ENCODE measurements at regions not wholly inside any gene's neighbourhood (a gene's known extent, or its start where the extent isn't known, plus 50 kb on each side); places are given as distances from the start of the nearest gene placed in this dataset.
"Not testable (repeated sequence)": the region's sequence is repeated elsewhere in the genome, so short reads cannot be mapped to it uniquely, and the experiment has no call there.

DNA sequence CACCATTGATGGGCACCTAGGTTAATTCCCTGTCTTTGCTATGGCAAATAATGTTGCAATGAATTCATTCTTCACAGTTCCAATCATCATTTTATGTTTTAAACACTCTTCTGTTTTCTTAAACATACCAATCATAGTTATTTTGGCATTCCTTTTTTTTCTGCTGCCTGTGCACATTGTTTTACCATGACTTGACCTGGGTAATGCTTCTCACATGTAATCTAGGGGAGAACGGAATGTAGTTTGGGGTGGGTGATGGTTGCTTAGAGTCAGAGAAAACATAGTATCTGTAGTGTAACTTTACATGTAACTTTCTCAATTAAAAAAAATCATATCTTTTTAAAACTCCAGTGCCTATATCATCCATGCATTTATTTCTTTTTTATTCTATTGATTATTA, 1945.3 kb upstream of the RAG2 start:
- no peak for DNase-seq

DNA sequence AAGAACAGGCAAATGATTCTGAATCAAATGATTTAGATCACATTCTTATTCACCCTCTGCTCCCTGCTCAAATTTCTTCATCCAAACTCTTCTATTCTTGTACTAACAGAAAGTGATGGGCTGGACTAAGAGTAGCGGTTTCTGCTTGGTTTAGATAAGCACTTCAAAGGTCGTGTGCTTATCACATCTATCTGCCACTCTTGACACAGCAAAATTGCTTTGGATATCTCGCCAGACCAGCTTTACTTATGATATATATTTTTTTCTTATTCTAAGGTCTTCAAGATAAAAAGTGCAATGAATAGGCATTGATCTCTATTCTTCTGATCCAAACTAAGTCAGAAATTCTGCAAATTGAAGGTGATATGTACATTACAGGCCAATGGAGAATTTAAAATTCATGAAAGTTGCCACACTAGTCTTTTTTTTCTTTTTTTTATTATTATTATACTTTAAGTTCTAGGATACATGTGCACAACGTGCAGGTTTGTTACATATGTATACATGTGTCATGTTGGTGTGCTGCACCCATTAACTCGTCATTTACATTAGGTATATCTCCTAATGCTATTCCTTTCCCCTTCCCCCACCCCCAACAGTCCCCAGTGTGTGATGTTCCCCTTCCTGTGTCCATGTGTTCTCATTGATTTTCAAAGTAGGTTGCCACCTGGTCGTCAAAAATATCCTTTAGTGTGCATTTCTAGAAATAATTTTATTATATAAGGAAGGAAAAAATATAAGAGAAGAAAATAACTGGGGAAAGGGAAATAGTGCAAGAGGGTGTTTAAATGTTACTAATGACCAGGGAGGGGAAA, 1941.0 kb upstream of the RAG2 start:
- DNase-seq, result no peak

DNA sequence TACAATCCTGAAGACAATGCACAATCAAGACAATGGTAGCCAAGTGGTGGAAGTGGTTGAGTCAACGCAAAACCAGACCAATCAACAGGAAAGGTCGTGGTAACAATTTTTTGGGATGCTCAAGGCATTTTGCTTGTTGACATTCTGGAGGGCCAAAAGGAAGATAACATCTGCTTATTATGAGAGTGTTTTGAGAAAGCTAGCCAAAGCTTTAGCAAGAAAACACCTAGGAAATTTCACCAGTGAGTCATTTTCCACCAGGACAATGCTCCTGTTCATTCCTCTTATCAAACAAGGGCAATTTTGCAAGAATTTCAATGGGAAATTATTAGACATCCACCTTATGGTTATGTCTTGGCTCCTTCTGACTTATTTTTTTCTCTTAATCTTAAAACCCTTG, 1932.2 kb upstream of the RAG2 start:
- DNase-seq, result no peak

DNA sequence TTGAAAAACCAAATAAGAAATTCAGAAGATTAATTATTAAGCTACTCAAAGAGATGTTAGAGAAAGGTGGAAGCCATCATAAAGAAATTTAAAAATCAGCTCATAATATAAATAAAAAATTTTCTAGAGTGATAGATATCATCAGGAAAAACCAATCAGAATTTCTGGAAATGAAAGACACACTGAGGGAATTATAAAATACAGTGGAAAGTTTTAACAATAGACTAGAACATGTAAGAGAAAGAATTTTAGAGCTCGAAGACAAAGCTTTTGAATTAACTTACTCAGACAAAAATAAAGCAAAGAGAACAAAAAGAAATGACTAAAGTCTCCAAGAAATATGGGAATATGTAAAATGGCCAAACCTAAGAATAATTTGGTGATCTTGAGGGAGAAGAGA, 1926.9 kb upstream of the RAG2 start:
- DNase-seq, result no peak

DNA sequence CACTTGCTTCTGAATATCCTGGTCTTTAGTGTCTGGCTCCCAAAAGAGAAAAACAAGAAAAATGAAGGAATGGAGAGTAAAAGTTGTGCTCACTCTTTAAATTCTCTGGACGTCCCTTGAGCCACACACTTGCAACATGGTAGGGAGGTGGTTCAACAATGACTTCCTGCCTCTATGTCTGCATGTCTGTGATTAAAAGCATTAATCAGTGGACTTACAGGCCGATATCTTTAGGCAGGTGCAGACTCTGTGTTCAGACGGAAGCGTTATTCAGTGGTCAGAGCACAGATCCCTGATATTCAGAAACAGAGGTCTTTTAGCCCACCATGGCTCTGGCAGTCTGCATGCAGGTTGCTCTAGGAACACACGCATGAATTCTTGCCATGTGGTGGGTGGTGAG, 1920.0 kb upstream of the RAG2 start:
- DNase-seq, result no peak

DNA sequence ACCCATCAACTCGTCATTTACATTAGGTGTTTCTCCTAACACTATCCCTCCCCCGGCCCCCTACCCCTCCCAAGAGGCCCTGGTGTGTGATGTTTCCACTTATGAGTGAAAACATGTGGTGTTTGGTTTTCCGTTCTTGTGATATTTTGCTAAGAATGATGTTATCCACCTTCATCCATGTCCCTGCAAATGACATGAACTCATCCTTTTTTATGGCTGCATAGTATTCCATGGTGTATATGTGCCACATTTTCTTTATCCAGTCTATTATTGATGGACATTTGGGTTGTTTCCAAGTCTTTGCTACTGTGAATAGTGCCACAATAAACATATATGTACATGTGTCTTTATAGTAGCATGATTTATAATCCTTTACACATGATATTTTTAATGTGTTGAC, 1914.8 kb upstream of the RAG2 start:
- not testable (repeated sequence) for DNase-seq

DNA sequence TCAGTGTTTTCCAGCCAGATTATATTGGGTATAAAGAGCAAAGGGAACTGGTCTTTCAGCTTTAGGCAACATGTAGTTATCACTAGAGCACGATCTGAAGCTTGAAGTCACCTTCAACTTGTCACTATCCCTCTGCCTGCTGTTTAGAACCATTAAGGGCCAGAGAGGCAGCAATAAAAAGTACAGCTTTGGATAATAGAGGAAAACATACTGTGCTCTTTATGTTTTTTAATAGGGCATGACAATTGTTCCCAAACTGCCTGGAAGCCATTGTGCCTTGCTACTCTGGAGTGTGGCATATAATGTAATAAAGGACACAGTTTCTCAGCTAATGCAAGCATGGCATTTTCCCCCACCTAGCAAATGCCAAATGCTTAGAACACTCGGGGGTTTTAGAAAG, 1912.0 kb upstream of the RAG2 start:
- no peak for DNase-seq

DNA sequence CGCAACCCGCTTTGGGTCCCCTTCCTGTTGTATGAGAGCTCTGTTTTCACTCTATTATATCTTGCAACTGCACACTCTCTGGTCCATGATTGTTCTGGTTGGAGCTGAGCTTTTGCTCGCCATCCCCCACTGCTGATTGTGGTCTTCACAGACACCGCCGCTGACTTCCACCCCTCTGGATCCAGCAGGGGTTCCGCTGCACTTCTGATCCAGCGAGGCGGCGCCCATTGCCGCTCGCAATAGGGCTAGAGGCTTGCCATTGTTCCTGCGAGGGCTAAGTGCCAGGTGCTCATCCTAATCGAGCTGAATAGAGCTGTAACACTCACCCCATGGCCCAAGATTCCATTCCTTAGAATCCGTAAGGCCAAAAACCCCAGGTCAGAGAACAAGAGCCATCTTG, 1905.8 kb upstream of the RAG2 start:
- DNase-seq, result no peak

DNA sequence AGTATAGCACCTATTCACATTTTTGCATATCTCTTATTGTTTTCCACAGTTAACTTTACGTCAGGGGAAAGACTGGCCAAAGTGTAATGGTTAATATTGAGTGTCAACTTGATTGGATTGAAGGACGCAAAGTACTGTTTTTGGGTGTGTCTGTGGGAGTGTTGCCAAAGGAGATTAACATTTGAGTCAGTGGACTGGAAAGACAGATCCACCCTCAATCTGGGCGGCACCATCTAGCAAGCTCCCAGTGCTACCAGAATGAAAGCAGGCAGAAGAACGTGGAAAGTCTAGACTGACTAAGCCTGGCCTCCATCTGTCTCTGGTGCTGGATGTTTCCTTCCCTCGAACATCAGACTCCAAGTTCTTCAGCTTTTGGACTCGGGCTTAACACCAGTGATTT, 1900.7 kb upstream of the RAG2 start:
- DNase-seq, result no peak

DNA sequence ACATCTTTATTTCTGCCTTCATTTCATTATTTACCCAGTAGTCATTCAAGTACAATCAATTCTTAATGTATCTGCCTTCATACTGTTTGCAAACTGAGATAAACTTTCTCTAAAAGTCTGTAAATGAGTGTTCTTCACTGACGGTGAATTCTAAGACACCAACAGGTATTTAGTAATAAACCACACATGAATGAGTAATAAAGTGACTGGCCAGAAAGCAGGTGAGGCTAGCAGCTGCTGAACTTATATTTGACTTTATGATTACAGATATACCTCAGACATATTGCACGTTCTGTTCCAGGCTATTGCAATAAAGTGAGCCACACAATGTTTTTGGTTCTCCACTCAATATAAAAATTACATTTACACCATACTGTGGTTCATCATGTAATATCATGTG, 1894.0 kb upstream of the RAG2 start:
- DNase-seq, result no peak

DNA sequence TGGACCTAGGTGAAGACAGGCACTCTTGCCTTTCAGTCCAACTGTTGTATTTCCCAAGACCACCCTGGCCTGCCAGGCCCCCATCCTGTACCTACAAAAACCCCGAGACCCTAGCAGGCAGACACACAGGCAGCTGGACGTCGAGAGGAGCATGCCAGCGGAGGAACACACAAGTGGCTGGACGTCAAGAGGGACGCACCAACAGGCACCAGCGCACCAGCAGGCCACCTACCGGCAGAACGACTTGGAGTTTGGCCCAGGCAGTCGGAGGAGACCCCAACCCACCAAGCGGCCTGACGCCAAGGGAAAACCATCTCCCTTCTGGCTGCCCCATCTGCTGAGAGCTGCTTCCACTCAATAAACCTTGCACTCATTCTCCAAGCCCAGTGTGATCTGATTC, 1883.4 kb upstream of the RAG2 start:
- no peak for DNase-seq

DNA sequence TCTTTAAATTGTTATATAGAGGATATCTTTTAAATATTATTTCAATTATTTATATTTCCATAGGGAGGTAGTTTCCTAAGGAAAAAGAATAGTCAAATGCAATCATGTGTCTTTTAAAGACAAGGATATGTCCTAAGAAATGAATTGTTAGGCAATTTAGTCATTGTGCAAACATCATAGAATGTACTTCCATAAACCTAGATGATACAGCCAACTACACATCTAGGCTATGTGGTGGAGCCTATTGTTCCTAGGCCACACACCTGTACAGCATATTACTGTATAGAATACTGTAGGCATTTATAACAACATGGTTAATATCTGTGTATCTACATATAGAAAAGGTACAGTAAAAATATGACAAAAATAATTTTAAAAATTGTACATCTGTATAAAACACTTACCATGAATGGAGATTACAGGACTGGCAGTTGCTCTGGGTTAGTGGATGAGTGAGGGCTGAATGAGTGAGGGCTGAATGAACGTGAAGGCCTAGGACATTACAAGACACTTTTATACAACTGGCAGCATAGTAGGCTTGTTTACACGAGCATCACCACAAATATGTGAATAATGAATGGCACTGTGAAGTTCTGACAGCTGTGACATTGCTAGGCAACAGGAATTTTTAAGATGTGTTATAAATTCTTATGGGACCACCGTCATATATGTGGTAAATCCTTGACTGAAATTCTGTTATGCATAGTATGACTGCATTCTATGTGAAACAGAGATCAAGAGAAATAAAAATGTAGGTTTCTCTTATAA, 1879.0 kb upstream of the RAG2 start:
- DNase-seq, result no peak

DNA sequence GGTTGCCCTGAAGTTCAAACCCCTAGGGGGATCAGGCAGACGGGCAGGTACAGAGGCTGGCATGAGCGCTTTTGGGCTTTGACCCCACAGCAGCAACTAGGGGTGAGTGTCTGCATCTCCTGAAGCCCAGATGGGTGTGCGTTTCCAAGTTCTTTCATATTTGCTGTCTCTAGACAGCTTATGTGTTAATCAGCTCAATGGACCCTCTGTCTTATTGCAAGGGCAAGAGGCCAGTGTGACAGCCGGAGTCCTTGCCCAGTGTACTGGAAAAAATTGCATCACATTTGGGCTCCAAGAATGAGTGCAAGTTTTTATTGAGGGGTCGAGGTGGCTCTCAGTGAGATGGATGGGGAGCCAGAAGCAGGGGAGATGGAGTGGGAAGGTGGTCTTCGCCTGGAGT, 1863.7 kb upstream of the RAG2 start:
- no peak for DNase-seq

DNA sequence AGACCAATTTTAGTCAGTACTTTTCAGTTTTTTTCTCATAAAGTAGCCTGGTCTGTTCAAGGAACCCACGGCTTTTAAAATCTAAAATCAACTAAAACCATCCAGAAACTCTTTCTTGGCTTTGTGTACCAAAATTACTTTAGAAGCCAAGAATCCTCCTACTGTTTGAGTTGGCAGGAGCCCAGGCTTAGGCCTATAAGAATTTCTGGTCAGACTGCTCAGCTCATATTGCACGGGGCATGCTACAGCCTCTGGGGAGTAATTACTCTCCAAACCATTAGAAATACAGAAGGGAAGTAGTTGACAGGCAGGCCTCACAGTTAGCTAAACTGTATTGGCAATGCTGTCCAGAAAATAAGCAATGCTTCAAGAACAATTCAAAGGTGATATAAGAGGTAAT, 1862.9 kb upstream of the RAG2 start:
- no peak for DNase-seq

DNA sequence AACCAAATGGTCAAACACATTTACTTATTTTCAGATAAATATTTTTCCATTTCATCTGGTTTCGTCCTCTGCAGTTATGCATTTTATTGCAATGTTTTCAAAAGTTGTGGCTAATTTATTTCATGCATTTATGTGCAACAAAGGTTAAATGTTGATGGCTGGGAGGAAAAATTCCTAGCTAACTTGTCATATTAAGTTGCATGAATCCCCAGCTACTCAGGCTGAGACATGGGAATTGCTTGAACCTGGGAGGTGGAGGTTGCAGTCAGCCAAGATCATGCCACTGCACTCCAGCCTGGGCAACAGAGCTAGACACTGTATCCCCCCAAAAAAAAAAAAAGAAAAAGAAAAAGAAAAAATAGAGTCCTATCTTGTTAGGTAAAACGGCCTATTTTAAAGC, 1862.4 kb upstream of the RAG2 start:
- DNase-seq, result no peak

DNA sequence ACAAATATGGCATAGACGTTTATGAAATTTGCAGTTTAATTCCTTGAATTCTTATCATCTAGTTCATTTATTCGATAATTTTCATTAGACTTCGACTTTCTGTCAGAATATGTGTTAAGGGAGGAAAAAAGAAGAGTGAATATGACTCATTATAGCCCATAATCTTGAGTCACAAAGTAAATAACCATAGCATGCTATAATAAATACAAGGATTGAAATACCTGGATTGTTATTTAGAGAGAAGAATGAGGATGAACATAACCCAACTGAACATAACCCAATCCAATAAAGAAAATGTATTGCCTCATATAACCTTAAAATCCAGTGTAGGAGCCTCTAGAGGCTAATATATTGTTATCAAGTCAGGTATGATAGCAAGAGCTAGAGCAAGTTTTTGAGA, 1858.3 kb upstream of the RAG2 start:
- no peak for DNase-seq

DNA sequence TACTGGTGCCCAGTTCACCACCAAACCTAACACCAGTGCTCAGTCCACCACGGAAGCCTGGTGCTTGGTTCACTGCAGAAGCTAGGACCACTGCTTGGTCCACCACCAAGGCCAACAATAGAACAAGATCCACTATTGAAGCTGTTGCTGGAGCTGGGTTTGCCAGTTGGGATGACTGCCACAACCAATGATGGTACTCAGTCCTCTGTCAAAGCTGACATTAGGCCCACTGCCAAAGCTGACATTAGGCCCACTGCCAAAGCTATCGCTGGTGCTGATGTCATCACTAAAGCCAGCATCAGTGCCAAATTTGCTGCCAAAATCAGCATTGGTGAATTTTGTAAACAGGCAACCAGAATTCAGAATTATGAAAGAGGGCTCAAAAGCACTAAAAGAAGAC, 1850.2 kb upstream of the RAG2 start:
- DNase-seq, result no peak

DNA sequence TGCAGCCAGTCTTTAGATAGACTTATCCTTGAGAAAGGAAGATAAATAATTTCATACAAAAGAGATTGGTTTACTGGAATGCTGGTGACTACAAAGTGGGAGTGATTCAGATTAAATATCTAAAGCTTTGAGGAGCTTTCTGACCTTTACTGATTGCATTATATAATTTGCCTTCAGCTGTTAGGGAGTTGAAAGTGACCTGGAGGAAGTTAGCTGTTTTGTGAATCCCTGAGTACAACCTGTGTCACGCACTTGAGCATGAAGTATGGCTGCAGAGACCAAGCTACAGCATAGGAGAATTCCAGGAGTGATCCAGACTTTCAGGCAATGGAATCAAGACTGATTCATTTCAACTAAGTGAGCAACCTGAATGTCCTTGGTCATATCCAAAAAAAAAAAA, 1848.3 kb upstream of the RAG2 start:
- no peak for DNase-seq

DNA sequence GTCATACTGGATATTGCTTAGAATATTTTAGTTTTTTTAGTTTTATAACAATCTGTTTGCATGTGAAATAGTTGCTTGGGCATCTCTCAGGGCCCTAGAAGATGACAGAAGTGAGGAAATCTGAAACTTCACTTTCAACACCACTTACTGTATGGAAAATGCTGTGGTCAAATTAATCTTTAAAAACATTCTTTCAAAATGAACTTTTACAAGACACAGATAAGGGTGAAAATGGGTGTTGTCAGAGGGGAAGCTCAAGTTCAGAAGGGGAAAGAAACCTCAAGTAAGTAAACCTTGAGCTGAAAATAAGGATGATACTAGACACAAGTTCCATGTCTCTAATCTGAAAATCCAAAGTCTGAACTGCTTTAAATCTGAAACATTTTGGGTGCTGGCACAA, 1840.1 kb upstream of the RAG2 start:
- no peak for DNase-seq

DNA sequence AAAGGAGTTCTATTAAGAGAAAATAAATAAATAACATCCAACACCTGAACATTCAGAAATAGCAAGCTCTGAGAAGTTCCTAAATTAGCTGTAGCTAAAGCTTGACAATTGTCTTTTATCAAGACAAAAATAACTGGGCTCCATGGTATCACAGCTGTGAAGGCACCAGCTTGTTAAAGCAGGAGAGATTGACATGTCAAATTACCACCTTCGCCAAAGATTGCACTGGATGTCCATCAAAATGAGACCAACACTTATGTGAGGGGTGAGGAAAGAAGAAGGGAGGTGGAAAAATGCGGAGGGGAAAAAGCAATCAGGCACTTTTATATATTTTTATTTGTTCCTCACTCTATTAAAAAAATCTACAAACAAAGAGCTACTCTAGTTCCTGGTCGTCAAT, 1827.5 kb upstream of the RAG2 start:
- DNase-seq, result no peak

DNA sequence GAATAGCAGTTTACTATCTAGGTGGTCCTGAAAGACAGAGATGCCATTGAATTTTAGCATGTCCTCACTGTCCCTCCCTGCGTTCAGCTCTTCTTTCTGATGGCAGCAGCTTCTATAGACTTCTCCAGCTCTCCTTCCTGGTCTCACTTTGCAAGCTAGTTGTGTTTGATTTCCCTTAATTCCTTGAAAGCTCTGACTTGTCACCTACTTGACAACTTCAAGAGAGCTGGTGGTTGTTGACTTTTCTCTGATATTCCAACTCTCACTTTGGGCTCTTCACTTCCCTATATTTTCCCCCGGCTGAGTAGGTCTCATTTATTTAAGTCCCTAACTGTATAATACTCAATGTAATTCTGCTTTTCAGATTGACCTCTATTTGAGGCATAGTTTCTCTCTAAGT, 1825.0 kb upstream of the RAG2 start:
- no peak for DNase-seq

DNA sequence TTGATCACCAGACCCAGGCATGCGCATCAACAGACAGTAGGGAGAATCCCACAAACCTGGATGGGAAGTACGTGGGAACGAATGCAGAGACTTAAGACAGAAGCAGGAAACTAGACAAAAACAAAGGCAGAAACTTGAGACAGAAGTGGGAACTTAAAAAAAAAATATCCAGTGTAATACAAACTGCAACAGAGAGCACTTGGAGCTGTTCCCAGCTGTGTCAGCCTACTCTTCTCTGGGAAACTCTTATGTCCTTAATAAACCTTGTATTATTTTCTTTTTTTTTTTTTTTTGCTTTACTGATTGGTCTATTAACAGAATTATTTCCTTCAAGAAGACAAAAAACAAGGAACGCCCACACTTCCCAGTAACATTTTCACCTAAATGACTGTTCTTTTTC, 1818.1 kb upstream of the RAG2 start:
- no peak for DNase-seq

DNA sequence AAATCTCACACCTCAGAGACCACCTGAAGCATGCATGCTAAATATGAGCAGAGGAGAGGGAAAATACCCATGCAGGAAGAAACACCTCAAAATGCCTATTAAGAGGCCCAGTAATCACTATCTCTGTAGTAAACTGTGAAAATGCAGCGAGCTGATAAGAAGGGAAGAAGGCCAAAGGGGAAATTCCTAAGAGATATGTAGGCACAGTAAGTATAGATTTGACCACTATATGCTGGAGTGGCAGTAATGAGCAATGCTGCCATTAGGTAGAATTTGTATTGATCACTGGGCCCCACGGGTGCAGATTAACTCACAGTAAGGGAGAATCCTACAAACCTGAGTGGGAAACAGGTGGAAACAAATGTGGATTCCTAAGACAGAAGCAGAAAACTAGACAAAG, 1813.1 kb upstream of the RAG2 start:
- no peak for DNase-seq

DNA sequence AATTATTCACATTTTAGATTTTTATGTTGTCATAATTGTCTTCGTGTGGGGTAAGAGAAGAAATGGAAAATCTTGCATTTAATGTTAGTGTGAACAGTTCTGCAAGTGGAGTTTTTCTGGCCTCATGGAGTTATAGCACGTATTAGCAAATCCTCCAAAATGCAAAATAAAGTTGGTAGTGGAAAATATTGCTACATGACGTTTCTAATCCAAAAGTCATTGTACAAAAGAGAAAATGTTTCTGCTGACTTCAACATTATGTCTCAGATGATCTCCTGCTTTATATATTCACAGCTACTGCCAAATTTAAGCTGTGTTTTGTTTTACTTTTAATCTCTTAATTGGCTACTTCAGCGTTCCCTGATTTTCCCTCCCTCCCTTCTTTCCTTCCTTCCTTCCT, 1804.0 kb upstream of the RAG2 start:
- no peak for DNase-seq

DNA sequence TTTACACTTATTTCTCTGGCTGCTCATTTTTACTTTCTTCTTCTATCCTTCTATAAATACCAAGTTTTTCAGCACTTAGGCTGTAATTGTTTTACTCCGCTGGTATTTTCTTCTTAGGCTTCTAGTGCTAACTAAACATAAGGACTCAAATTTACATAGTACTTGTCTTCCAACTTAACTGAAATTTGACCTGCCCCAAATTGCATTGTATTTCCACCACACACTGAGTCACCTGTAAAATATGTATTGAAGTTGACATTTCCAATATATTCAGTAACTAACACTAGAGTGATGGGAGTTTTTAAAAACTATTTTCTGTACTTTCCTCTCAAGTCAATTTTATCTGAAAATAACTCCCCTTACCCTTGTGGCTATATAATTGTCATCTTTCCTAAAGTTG, 1794.1 kb upstream of the RAG2 start:
- no peak for DNase-seq

Data from NCI-H526 treated with DMSO at 0.1 percent for 48 hours (cell line).